ENCODE measurements at regions not wholly inside any gene's neighbourhood (a gene's known extent, or its start where the extent isn't known, plus 50 kb on each side); places are given as distances from the start of the nearest gene placed in this dataset.

DNA sequence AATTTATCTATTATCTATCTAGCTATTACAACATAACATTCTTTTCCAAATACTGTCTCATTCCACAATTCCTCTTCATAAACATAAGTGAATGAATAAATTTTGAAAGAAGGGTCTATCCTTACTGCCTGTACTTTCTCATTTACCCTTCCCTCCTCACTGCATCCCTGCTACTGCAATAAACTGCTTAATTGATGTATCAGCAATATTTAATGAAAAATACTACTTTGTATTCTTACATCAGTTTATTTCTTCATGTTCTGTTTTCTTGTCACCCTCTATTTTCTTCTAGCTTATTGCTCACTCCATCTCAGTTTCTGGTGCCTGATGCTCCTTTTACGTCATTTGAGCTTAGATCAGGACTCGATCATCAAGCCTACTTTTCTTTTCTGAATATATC, 695.7 kb upstream of the ATXN7L3B start:
- TF ChIP-seq CTCF (IDR thresholded peaks at IDR 0.05; ENCODE audit: poor library complexity) (no peak), EZH2phosphoT487 (IDR thresholded peaks at IDR 0.05; ENCODE audit: low read depth, severe bottlenecking, unreplicated experiment) (no peak)

All from hepatocyte (in vitro differentiated cells).